ENCODE measurements at regions not wholly inside any gene's neighbourhood (a gene's known extent, or its start where the extent isn't known, plus 50 kb on each side); places are given as distances from the start of the nearest gene placed in this dataset.
"Not testable (repeated sequence)": the region's sequence is repeated elsewhere in the genome, so short reads cannot be mapped to it uniquely, and the experiment has no call there.

- H3K27me3 Mint-ChIP-seq (ENCODE audit: unreplicated experiment) = no peaks in the 10 kb centered on the region
- no peak overlapping the region for H3K4me3 Mint-ChIP-seq (ENCODE audit: unreplicated experiment)
- no peak for DNase-seq (ENCODE audit: extremely low spot score, unreplicated experiment)
- no peak overlapping the region for H3K27ac Mint-ChIP-seq (ENCODE audit: unreplicated experiment)
- no peak for TF ChIP-seq CTCF (IDR thresholded peaks at IDR 0.05)
- no peaks in the 10 kb centered on the region for H3K9me3 Mint-ChIP-seq (ENCODE audit: unreplicated experiment)
- H3K36me3 Mint-ChIP-seq (ENCODE audit: unreplicated experiment) = no peaks in the 10 kb centered on the region
- H3K4me1 Mint-ChIP-seq (ENCODE audit: unreplicated experiment) = no peaks in the 10 kb centered on the region
Measured at GRCh38 chr7:65285906-65286864, 87.5 kb upstream of the ZNF92 start.

GRCh38 chr7:65285241-65285640 is 88.4 kb upstream of the ZNF92 start:
- not testable (repeated sequence) for H3K27ac Mint-ChIP-seq (ENCODE audit: unreplicated experiment); H3K9me3 Mint-ChIP-seq (ENCODE audit: unreplicated experiment); H3K36me3 Mint-ChIP-seq (ENCODE audit: unreplicated experiment); H3K4me3 Mint-ChIP-seq (ENCODE audit: unreplicated experiment); DNase-seq (ENCODE audit: extremely low spot score, unreplicated experiment); H3K27me3 Mint-ChIP-seq (ENCODE audit: unreplicated experiment); H3K4me1 Mint-ChIP-seq (ENCODE audit: unreplicated experiment)

GRCh38 chr7:65279795-65280194 is 93.9 kb upstream of the ZNF92 start:
- H3K27me3 Mint-ChIP-seq (ENCODE audit: unreplicated experiment) = no peaks in the 10 kb centered on the region
- DNase-seq (ENCODE audit: extremely low spot score, unreplicated experiment) = no peak
- peaks cover 7% of the 10 kb centered on the region for H3K9me3 Mint-ChIP-seq (ENCODE audit: unreplicated experiment)
- H3K36me3 Mint-ChIP-seq (ENCODE audit: unreplicated experiment) = no peaks in the 10 kb centered on the region
- H3K27ac Mint-ChIP-seq (ENCODE audit: unreplicated experiment) = no peak overlapping the region
- no peak for TF ChIP-seq CTCF (IDR thresholded peaks at IDR 0.05)
- no peaks in the 10 kb centered on the region for H3K4me1 Mint-ChIP-seq (ENCODE audit: unreplicated experiment)
- H3K4me3 Mint-ChIP-seq (ENCODE audit: unreplicated experiment) = no peak overlapping the region

GRCh38 chr7:65276822-65277221 is 96.8 kb upstream of the ZNF92 start:
- H3K9me3 Mint-ChIP-seq (ENCODE audit: unreplicated experiment) = peaks cover 13% of the 10 kb centered on the region
- no peak for DNase-seq (ENCODE audit: extremely low spot score, unreplicated experiment)
- TF ChIP-seq CTCF (IDR thresholded peaks at IDR 0.05) = no peak
- H3K27ac Mint-ChIP-seq (ENCODE audit: unreplicated experiment) = no peak overlapping the region
- H3K27me3 Mint-ChIP-seq (ENCODE audit: unreplicated experiment) = no peaks in the 10 kb centered on the region
- no peaks in the 10 kb centered on the region for H3K4me1 Mint-ChIP-seq (ENCODE audit: unreplicated experiment)
- no peak overlapping the region for H3K4me3 Mint-ChIP-seq (ENCODE audit: unreplicated experiment)
- peaks cover 4% of the 10 kb centered on the region for H3K36me3 Mint-ChIP-seq (ENCODE audit: unreplicated experiment)

GRCh38 chr7:65271502-65271901 is 102.2 kb upstream of the ZNF92 start:
- H3K36me3 Mint-ChIP-seq (ENCODE audit: unreplicated experiment); DNase-seq (ENCODE audit: extremely low spot score, unreplicated experiment); H3K4me3 Mint-ChIP-seq (ENCODE audit: unreplicated experiment); H3K27ac Mint-ChIP-seq (ENCODE audit: unreplicated experiment); H3K9me3 Mint-ChIP-seq (ENCODE audit: unreplicated experiment): not testable (repeated sequence)
- peaks cover 11% of the 10 kb centered on the region for H3K4me1 Mint-ChIP-seq (ENCODE audit: unreplicated experiment)
- H3K27me3 Mint-ChIP-seq (ENCODE audit: unreplicated experiment) = peaks cover 15% of the 10 kb centered on the region

GRCh38 chr7:65269150-65269856 is 104.4 kb upstream of the ZNF92 start:
- Mint-ChIP-seq H3K36me3 (ENCODE audit: unreplicated experiment) (peaks cover 4% of the 10 kb centered on the region), H3K4me1 (ENCODE audit: unreplicated experiment) (peaks cover 11% of the 10 kb centered on the region), H3K27me3 (ENCODE audit: unreplicated experiment) (peaks cover 15% of the 10 kb centered on the region), H3K27ac (ENCODE audit: unreplicated experiment) (no peak overlapping the region), H3K9me3 (ENCODE audit: unreplicated experiment) (peaks cover 10% of the 10 kb centered on the region), H3K4me3 (ENCODE audit: unreplicated experiment) (peak overlapping the region; percentile 81)
- TF ChIP-seq CTCF (IDR thresholded peaks at IDR 0.05) = no peak
- DNase-seq (ENCODE audit: extremely low spot score, unreplicated experiment) = no peak
